GM12873 (cell line): ENCODE measurements at regions not wholly inside any gene's neighbourhood (a gene's known extent, or its start where the extent isn't known, plus 50 kb on each side); places are given as distances from the start of the nearest gene placed in this dataset.

Experiments
- TF ChIP-seq, protein P1 (sequence below): IDR thresholded peaks from 2 replicates; pipeline ENCODE4 v1.5.1; 2012; ENCODE audit warnings: low read depth, mild to moderate bottlenecking, moderate library complexity, low read length, control low read depth; ENCODE audit not compliant: insufficient read depth; ENCODE audit errors: missing control alignments

DNA sequence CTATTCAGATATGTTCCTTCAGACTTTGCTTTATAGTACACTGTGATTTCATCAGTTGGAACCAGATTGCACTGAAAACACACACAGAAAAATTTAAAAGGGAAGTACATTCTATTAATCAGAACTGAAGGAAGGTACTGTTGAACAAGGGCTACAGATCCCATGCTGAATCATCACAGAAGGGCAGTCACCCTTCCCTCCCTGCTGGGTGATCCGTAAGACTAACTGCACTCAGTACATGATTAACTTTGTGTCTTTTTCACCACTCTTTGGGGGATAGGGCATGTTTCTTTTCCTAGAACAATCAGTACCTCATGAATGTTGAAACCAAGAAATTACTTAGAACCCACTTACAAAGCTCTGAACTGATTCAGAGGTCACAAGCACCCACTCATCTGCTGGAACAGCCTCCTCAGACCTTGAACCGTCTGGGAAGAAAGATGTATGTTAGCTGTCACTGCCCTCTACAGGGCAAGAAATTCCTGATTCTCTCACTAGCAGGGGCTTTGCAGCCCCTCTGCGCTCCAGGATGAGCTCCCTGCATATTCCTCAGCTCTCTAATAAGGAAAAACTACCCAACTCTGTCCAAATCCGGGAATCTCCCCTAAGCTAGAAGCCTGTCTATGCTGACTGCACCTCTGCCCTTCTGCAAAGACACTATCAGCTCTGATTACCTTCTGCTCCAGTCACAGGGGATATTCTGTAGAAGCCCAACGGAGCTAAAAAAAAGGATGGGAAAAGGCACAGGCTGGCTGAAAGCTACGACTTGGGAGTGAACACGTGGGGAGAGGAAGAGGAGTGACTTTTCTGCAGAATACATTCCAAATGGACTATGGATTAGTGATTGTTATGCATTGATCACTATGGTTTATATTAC lies 51.0 kb downstream of the IARS1 start:
- TF ChIP-seq, protein P1, sequence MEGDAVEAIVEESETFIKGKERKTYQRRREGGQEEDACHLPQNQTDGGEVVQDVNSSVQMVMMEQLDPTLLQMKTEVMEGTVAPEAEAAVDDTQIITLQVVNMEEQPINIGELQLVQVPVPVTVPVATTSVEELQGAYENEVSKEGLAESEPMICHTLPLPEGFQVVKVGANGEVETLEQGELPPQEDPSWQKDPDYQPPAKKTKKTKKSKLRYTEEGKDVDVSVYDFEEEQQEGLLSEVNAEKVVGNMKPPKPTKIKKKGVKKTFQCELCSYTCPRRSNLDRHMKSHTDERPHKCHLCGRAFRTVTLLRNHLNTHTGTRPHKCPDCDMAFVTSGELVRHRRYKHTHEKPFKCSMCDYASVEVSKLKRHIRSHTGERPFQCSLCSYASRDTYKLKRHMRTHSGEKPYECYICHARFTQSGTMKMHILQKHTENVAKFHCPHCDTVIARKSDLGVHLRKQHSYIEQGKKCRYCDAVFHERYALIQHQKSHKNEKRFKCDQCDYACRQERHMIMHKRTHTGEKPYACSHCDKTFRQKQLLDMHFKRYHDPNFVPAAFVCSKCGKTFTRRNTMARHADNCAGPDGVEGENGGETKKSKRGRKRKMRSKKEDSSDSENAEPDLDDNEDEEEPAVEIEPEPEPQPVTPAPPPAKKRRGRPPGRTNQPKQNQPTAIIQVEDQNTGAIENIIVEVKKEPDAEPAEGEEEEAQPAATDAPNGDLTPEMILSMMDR = peak; percentile 20

DNA sequence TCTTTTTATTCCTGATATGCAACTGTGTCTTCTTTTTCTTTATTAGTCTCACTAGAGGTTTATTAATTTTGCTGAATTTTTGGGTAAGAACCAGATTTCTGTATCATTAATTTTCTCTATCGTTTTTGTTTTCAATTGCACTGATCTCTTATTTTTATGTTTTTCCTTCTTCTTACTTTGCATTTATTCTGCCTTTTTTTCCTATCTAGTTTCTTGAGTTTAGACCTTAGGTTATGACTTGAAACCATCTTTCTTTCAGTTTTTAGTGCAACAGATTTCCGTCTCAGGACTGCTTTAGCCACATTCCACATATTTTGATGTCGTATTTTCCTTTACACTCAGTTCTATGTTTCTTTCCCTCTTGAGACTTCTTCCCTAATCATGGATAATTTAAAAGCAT lies 56.6 kb downstream of the IARS1 start:
- TF ChIP-seq, protein P1 = no peak

DNA sequence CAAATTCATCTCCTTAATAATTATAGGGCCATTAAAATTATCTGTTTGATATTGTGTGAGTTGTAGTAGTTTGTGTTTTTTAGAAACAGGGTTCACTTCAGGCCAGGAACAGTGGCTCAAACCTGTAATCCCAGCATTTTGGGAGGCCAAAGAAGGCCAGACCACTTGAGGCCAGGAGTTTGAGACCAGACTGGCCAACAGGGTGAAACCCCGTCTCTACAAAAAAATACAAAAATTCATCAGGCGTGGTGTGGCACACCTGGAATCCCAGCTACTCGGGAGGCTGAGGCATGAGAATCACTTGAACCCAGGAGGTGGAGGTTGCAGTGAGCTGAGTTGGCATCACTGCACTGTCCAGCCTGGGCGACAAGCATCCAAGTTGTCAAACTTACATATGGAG lies 57.0 kb downstream of the IARS1 start:
- TF ChIP-seq, protein P1 = no peak

DNA sequence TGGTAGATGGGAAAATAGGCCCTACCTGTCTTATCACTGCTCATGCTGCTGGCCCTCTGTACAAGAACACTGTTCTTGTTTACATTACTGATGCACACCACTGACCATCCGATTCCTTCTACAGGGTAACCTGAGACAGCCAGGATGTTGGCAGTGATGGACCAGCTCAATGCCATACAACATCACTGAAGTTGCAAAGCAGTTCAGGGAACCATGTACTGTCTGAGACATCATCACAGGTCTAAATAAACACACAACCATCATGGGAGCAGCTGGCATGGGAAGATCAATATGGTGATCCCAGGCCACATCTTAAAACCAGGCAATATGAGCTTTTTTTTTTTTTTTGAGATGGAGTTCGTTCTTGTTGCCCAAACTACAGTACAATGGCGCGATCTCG lies 59.0 kb downstream of the IARS1 start:
- TF ChIP-seq, protein P1 = no peak

DNA sequence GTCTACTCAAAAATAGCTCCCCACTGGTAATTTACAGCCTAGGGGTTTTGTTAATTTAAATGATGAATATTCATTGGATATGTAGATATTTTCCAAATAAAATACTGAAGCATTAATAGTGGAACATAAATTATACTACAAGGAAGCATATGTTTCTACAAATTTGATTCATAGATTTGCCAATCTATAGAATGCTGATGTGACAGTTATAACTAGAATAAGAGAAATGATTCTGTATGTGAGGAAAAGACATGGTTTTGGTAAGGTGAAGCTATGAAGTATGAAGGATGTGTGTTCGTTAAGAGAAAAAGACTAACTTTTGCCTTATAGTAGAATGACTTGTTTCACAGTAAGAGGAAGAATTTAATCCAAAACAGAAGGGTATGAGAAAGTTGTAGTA lies 61.3 kb downstream of the IARS1 start:
- TF ChIP-seq, protein P1 = no peak

DNA sequence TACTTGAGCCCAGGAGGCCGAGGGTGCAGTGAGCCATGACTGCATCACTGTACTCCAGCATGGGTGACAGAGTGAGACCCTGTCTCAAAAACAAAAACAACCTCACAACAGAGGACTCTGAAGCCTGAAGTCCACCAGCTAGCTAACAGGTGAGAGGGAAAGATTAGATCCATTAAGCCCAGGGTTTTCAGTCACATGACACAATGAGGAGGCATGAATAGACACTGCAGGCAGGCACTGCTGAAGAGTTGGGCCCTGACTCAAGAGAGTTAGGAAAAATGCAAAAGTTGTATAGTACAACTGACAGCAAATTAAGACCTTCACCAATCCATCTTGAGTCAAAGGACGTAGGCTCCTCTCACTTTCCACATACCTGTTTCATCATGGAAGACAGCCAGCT lies 64.9 kb downstream of the IARS1 start:
- TF ChIP-seq, protein P1 = no peak

DNA sequence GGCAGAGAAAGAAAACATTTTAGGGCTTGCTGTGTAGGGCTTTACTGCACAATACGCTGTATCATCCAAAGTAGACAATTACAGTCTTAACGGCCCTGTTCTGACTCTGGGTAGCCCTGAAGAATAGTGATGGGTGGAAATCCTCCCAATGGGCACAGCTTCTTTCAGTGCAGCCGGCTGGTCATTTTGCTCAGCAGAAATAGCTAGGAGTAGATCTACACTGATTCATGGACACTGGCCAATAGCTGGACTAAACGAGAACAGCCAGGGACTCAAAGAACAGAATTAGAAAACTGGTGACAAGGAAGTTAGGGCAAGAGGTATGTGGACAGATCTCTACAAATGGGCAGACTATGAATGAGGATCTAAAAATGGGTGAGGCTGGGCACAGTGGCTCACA lies 69.3 kb downstream of the IARS1 start:
- TF ChIP-seq, protein P1 = no peak
